Cardiac muscle cell (in vitro differentiated cells and primary cell): ENCODE measurements at regions not wholly inside any gene's neighbourhood (a gene's known extent, or its start where the extent isn't known, plus 50 kb on each side); places are given as distances from the start of the nearest gene placed in this dataset.

Source experiments
- DNase-seq, 2 donors: peaks; one replicate each; pipeline versions ENCODE4 v3.0.0 to v3.0.0-alpha.2; 2010 to 2017; ENCODE audit warnings: low read depth in 1 of 2, low spot score in 1 of 2
- H3K27ac ChIP-seq: fragments of 200-600 bp; sonication (generic); 2 replicates; pipeline ENCODE4 v1.5.1; 2016
- H3K27me3 ChIP-seq: fragments of 200-600 bp; sonication (generic); 2 replicates; pipeline ENCODE4 v1.6.0; 2016; ENCODE audit warnings: control low read depth
- H3K36me3 ChIP-seq: fragments of 200-600 bp; sonication (generic); 2 replicates; pipeline ENCODE4 v1.5.1; 2016; ENCODE audit warnings: control low read depth
- H3K4me1 ChIP-seq: fragments of 200-600 bp; sonication (generic); 2 replicates; pipeline ENCODE4 v1.8.1; 2017; ENCODE audit warnings: low read depth, mild to moderate bottlenecking, mixed run types
- H3K4me3 ChIP-seq: fragments of 200-600 bp; sonication (generic); 2 replicates; pipeline ENCODE4 v1.5.1; 2016; ENCODE audit warnings: mild to moderate bottlenecking
- H3K9me3 ChIP-seq: fragments of 200-600 bp; sonication (generic); 2 replicates; pipeline ENCODE4 v1.5.1; 2017; ENCODE audit warnings: low read depth, mild to moderate bottlenecking, control low read depth
- TF ChIP-seq, protein P1 (sequence below): IDR thresholded peaks from 2 replicates; pipeline ENCODE4 v1.5.1; 2012; ENCODE audit warnings: low read depth, mild to moderate bottlenecking, low read length

DNA sequence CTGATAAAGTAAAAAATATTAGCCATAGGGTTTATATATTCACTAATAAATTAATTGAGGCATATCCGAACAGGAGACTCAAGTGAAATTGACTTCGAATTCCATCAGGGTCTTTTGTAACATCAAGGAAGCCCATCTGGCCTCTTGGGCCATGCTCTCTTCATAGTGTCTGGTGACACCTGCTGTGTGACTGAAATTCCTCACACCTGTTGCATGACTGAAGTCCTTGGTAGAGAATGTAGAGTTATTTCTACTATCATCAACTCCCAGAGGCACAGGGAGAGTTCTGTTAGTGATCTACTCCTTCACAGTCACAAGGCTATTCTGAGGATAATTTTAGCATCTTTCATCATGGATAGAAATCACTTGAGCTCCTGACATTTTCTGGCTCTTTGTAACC, 138.3 kb upstream of the LSM8 start:
- Histone ChIP-seq H3K36me3 (no peaks in the 10 kb centered on the region), H3K27ac (no peak overlapping the region), H3K27me3 (no peaks in the 10 kb centered on the region), H3K4me1 (no peaks in the 10 kb centered on the region), H3K9me3 (no peaks in the 10 kb centered on the region), H3K4me3 (no peak overlapping the region)
- DNase-seq, result no peak
- TF ChIP-seq, protein P1, sequence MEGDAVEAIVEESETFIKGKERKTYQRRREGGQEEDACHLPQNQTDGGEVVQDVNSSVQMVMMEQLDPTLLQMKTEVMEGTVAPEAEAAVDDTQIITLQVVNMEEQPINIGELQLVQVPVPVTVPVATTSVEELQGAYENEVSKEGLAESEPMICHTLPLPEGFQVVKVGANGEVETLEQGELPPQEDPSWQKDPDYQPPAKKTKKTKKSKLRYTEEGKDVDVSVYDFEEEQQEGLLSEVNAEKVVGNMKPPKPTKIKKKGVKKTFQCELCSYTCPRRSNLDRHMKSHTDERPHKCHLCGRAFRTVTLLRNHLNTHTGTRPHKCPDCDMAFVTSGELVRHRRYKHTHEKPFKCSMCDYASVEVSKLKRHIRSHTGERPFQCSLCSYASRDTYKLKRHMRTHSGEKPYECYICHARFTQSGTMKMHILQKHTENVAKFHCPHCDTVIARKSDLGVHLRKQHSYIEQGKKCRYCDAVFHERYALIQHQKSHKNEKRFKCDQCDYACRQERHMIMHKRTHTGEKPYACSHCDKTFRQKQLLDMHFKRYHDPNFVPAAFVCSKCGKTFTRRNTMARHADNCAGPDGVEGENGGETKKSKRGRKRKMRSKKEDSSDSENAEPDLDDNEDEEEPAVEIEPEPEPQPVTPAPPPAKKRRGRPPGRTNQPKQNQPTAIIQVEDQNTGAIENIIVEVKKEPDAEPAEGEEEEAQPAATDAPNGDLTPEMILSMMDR, result no peak

DNA sequence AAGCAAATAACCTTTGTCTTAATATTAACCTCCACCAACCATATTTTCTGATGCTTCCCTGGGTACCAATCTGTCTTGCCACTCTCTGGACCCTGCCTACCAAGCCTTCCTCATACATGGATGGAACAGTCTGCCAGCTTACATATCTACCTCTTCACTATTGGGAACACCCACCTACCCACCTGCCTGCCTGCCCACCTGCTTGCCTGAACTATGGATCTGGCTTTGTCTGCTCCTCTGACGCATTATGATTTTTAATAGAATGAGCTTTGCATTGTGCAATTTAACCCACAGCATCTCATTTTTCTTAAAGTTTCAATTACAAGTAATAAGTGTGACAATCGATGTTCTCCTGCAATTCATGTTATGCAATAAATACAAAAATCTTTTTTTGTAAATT, 137.9 kb upstream of the LSM8 start:
- Histone ChIP-seq H3K27me3 (no peaks in the 10 kb centered on the region), H3K4me1 (no peaks in the 10 kb centered on the region), H3K4me3 (no peak overlapping the region), H3K27ac (no peak overlapping the region), H3K36me3 (no peaks in the 10 kb centered on the region), H3K9me3 (no peaks in the 10 kb centered on the region)
- DNase-seq, result no peak
- TF ChIP-seq, protein P1, result no peak

DNA sequence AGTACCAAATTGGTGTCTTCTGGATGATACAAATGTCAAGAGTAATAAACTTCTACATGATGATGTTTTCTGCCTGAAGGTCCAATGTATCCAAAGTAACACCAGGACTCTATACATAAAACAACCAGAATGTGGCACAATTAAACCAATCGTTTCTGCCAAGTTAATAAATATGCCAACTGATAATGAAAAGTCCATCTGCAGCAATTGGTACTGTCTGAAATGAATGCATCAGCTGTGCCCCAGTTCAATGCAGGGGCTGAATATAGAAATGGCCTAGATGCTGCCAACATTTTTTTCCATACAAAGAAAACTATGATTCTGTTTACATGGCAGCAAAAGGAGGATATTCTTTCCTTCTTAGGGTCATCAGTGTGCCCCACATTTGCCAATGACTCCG, 137.2 kb upstream of the LSM8 start:
- no peaks in the 10 kb centered on the region for H3K9me3 ChIP-seq
- TF ChIP-seq, protein P1, result no peak
- H3K27ac ChIP-seq, result no peak overlapping the region
- H3K4me1 ChIP-seq, result no peaks in the 10 kb centered on the region
- H3K36me3 ChIP-seq, result no peaks in the 10 kb centered on the region
- no peaks in the 10 kb centered on the region for H3K27me3 ChIP-seq
- DNase-seq, result no peak
- H3K4me3 ChIP-seq, result no peak overlapping the region

DNA sequence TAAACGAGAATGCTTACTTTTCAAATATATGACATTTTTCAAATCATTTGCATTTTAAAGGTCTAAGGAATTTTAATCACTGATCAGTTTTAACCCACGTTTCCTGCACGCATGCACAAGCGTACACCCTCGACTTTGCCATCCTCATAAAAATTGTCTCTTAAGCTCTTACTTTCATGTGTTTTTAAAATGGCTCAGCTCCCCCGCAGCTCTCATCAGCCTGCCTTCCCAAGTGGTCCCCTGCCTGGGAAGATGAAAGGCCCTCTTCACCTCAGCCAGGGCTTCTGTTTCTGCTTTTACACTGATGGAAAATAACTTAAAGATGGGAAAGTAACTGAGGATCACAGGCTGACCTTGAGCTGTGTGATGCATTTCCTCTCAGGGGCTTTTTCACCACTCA, 131.6 kb upstream of the LSM8 start:
- no peaks in the 10 kb centered on the region for H3K27me3 ChIP-seq
- no peaks in the 10 kb centered on the region for H3K4me1 ChIP-seq
- no peaks in the 10 kb centered on the region for H3K9me3 ChIP-seq
- no peak overlapping the region for H3K4me3 ChIP-seq
- H3K36me3 ChIP-seq, result no peaks in the 10 kb centered on the region
- DNase-seq, result peak in 1 of 2 donors; percentile 17
- TF ChIP-seq, protein P1, result no peak
- H3K27ac ChIP-seq, result no peak overlapping the region

DNA sequence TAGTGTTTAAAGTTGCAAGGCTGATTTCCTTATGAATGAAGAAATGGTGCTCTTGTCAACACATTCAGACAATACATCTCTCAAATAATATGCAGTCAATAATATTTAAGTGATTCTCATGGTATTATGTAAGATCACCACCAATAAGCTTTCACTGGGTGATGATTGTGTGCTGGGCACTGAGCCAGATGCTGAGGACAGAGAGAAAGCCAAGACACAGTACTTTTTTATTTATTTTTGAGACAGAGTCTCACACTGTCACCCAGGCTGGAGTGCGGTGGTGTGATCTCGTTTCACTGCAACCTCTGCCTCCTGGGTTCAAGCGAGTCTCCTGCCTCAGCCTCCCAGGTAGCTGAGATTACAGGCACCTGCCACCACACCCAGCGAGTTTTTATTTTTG, 130.6 kb upstream of the LSM8 start:
- Histone ChIP-seq H3K4me1 (no peaks in the 10 kb centered on the region), H3K27ac (no peak overlapping the region), H3K9me3 (no peaks in the 10 kb centered on the region), H3K4me3 (no peak overlapping the region), H3K27me3 (no peaks in the 10 kb centered on the region), H3K36me3 (no peaks in the 10 kb centered on the region)
- TF ChIP-seq, protein P1, result no peak
- DNase-seq, result no peak

DNA sequence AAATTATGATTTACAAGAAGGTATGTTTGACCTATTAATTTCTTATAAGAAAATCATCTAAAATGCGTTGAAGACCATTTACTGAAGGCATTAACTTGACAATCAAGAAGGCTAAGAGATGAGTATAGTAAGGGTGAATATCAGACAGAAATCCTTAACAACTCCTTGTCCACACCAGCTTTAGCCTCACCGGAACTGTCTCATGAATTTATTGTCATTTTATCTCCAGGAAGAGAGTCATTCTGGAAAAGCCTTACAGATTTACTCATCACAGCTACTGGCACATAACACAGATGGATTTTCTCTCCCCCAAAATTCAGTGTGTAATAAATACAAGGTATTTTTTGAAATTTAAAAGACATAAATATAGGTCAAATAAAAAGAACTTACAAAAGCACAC, 129.4 kb upstream of the LSM8 start:
- H3K9me3 ChIP-seq, result no peaks in the 10 kb centered on the region
- H3K4me1 ChIP-seq, result no peaks in the 10 kb centered on the region
- H3K4me3 ChIP-seq, result no peak overlapping the region
- TF ChIP-seq, protein P1, result no peak
- no peak for DNase-seq
- H3K27ac ChIP-seq, result no peak overlapping the region
- H3K36me3 ChIP-seq, result no peaks in the 10 kb centered on the region
- H3K27me3 ChIP-seq, result no peaks in the 10 kb centered on the region
